KBM-7 (cell line): ENCODE measurements at regions not wholly inside any gene's neighbourhood (a gene's known extent, or its start where the extent isn't known, plus 50 kb on each side); places are given as distances from the start of the nearest gene placed in this dataset.
"Not testable (repeated sequence)": the region's sequence is repeated elsewhere in the genome, so short reads cannot be mapped to it uniquely, and the experiment has no call there.

Experiments
- DNase-seq: peaks from one replicate; pipeline ENCODE4 v3.0.0-alpha.2; 2015
- in situ Hi-C: fragments of 300-500 bp; cut with MboI; formaldehyde crosslinking; loops from 2 replicates; pipeline ENCODE4 v1.14.3; 2020; ENCODE audit warnings: low sequenced_read_pairs, low pct_unique_long_range_greater_than_20kb, mixed read lengths

- in situ Hi-C loops: no loop called here
- no peak for DNase-seq
Observed at GRCh38 chr5:10138395-10139057, 111.2 kb downstream of the ATPSCKMT start.

GRCh38 chr5:10133830-10134229, 115.9 kb downstream of the ATPSCKMT start:
- in situ Hi-C loops: no loop called here
- DNase-seq: no peak

GRCh38 chr5:10130881-10131280, 118.8 kb downstream of the ATPSCKMT start:
- in situ Hi-C loops: no loop called here
- DNase-seq: no peak

- in situ Hi-C loops: no loop called here
- no peak for DNase-seq
Observed at GRCh38 chr5:10126900-10127299, 122.8 kb downstream of the ATPSCKMT start.

- in situ Hi-C loops: no loop called here
Observed at GRCh38 chr5:10125116-10125515, 124.6 kb downstream of the ATPSCKMT start.

GRCh38 chr5:10124287-10124686, 125.4 kb downstream of the ATPSCKMT start:
- DNase-seq: no peak
- in situ Hi-C loops: no loop called here

More at GRCh38 chr5:10125116-10125515, 124.6 kb downstream of the ATPSCKMT start:
- no peak for DNase-seq

GRCh38 chr5:10123254-10123989, 126.3 kb downstream of the ATPSCKMT start:
- DNase-seq: no peak

GRCh38 chr5:10122076-10122726, 127.5 kb downstream of the ATPSCKMT start:
- no peak for DNase-seq
- in situ Hi-C loops: no loop called here

More at GRCh38 chr5:10123254-10123989, 126.3 kb downstream of the ATPSCKMT start:
- in situ Hi-C loops: no loop called here

- DNase-seq: no peak
- in situ Hi-C loops: no loop called here
Observed at GRCh38 chr5:10120934-10121333, 128.8 kb downstream of the ATPSCKMT start.

GRCh38 chr5:10118150-10118549, 131.5 kb downstream of the ATPSCKMT start:
- no peak for DNase-seq
- in situ Hi-C loops: no loop called here

- no peak for DNase-seq
- in situ Hi-C loops: no loop called here
Observed at GRCh38 chr5:10116594-10116993, 133.1 kb downstream of the ATPSCKMT start.

- no peak for DNase-seq
- in situ Hi-C loops: no loop called here
Observed at GRCh38 chr5:10115669-10116068, 134.0 kb downstream of the ATPSCKMT start.

- in situ Hi-C loops: no loop called here
- peak; percentile 70 for DNase-seq
Observed at GRCh38 chr5:10111571-10111970, 138.1 kb downstream of the ATPSCKMT start.

GRCh38 chr5:10110228-10110627, 139.5 kb downstream of the ATPSCKMT start:
- DNase-seq: no peak
- in situ Hi-C loops: no loop called here

- DNase-seq: no peak
- in situ Hi-C loops: no loop called here
Observed at GRCh38 chr5:10109299-10109698, 140.4 kb downstream of the ATPSCKMT start.

GRCh38 chr5:10106806-10107205, 142.9 kb downstream of the ATPSCKMT start:
- in situ Hi-C loops: no loop called here
- no peak for DNase-seq

- in situ Hi-C loops: no loop called here
- DNase-seq: no peak
Observed at GRCh38 chr5:10106285-10106684, 143.4 kb downstream of the ATPSCKMT start.

- in situ Hi-C loops: no loop called here
- no peak for DNase-seq
Observed at GRCh38 chr5:10102706-10103497, 146.8 kb downstream of the ATPSCKMT start.

GRCh38 chr5:10102235-10102634, 147.5 kb downstream of the ATPSCKMT start:
- DNase-seq, in situ Hi-C loops: not testable (repeated sequence)
